Stomach smooth muscle (tissue), 2 donors: ENCODE measurements at regions not wholly inside any gene's neighbourhood (a gene's known extent, or its start where the extent isn't known, plus 50 kb on each side); places are given as distances from the start of the nearest gene placed in this dataset.

ENCODE experiments used
- H3K27ac ChIP-seq: one replicate; pipeline ENCODE4 v1.7.0; 2013; ENCODE audit warnings: mild to moderate bottlenecking, low read length, inconsistent platforms
- H3K27me3 ChIP-seq, 2 donors: one replicate each; pipeline ENCODE4 v1.7.0; 2013; ENCODE audit warnings: low read length in 2 of 2; ENCODE audit not compliant: insufficient read depth in 2 of 2, control insufficient read depth in 1 of 2
- H3K36me3 ChIP-seq, 2 donors: one replicate each; pipeline ENCODE4 v1.7.0; 2013; ENCODE audit warnings: low read length in 2 of 2; ENCODE audit not compliant: control insufficient read depth in 2 of 2, insufficient read depth in 2 of 2
- H3K4me1 ChIP-seq: one replicate; pipeline ENCODE4 v1.7.0; 2013; ENCODE audit warnings: low read length; ENCODE audit not compliant: control insufficient read depth, insufficient read depth
- H3K4me3 ChIP-seq, 2 donors: one replicate each; pipeline ENCODE4 v1.7.0; 2013; ENCODE audit warnings: low read length in 2 of 2
- H3K9ac ChIP-seq, 2 donors: one replicate each; pipeline ENCODE4 v1.7.0; 2013; ENCODE audit warnings: low read length in 2 of 2, mild to moderate bottlenecking in 1 of 2
- H3K9me3 ChIP-seq, 2 donors: one replicate each; pipeline ENCODE4 v1.7.0; 2013; ENCODE audit warnings: low read length in 2 of 2; ENCODE audit not compliant: control insufficient read depth in 2 of 2
- donor health status: healthy.
- donor health status: Pancreatic carcinoma.

GRCh38 chr20:22315771-22316170, 268.6 kb downstream of the FOXA2 start:
- Histone ChIP-seq H3K36me3 (no peaks in the 10 kb centered on the region), H3K27me3 (no peaks in the 10 kb centered on the region), H3K9me3 (no peaks in the 10 kb centered on the region), H3K4me3 (no peak overlapping the region), H3K4me1 (no peaks in the 10 kb centered on the region), H3K9ac (no peak overlapping the region), H3K27ac (no peak overlapping the region)

- no peak overlapping the region for H3K4me3 ChIP-seq
- no peaks in the 10 kb centered on the region for H3K27me3 ChIP-seq
- H3K36me3 ChIP-seq = no peaks in the 10 kb centered on the region
- H3K4me1 ChIP-seq = no peaks in the 10 kb centered on the region
- no peak overlapping the region for H3K9ac ChIP-seq
- H3K9me3 ChIP-seq = no peaks in the 10 kb centered on the region
- no peak overlapping the region for H3K27ac ChIP-seq
Observed at GRCh38 chr20:22315073-22315472, 269.3 kb downstream of the FOXA2 start.

DNA sequence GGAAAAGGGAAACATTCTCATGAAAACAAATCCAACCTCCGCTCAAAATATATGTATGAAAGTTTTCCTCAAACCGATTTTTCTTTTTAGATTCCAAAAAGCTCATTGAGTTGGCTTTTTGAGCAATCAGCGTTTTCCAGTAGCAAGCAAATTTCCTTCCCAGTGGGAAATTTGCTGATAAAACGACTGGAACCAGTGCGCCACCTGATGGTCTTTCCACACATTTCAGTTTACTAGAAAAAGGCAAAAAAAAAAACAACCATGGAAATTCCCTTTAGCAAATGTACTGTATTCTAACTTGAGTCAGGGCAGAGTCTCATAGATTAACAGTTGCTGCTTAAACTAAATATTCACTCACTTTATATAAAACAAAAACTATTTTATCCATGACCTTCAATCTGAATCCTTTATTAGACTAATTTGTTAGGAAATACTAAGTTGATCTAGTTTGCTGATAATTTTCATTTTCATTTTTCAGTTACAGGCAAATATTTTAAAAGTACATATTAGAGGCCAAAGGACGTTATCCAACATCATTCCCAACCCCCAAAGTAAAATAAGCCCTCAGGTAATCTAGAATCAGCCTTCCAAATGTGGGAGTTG, 271.5 kb downstream of the FOXA2 start:
- no peak overlapping the region for H3K9ac ChIP-seq
- H3K27me3 ChIP-seq = no peaks in the 10 kb centered on the region
- no peak overlapping the region for H3K4me3 ChIP-seq
- H3K36me3 ChIP-seq = no peaks in the 10 kb centered on the region
- no peak overlapping the region for H3K27ac ChIP-seq
- H3K9me3 ChIP-seq = no peaks in the 10 kb centered on the region
- H3K4me1 ChIP-seq = no peaks in the 10 kb centered on the region

- H3K27me3 ChIP-seq = no peaks in the 10 kb centered on the region
- H3K4me1 ChIP-seq = no peaks in the 10 kb centered on the region
- H3K4me3 ChIP-seq = no peak overlapping the region
- no peak overlapping the region for H3K9ac ChIP-seq
- H3K36me3 ChIP-seq = no peaks in the 10 kb centered on the region
- H3K27ac ChIP-seq = no peak overlapping the region
- no peaks in the 10 kb centered on the region for H3K9me3 ChIP-seq
Observed at GRCh38 chr20:22308934-22309333, 275.4 kb downstream of the FOXA2 start.

GRCh38 chr20:22307409-22307808, 277.0 kb downstream of the FOXA2 start:
- Histone ChIP-seq H3K4me1 (no peaks in the 10 kb centered on the region), H3K27me3 (no peaks in the 10 kb centered on the region), H3K27ac (no peak overlapping the region), H3K9me3 (no peaks in the 10 kb centered on the region), H3K4me3 (no peak overlapping the region), H3K9ac (no peak overlapping the region), H3K36me3 (no peaks in the 10 kb centered on the region)

- H3K9ac ChIP-seq = no peak overlapping the region
Observed at GRCh38 chr20:22305381-22305780, 279.0 kb downstream of the FOXA2 start.

GRCh38 chr20:22303523-22303922, 280.8 kb downstream of the FOXA2 start:
- Histone ChIP-seq H3K4me3 (no peak overlapping the region), H3K27me3 (no peaks in the 10 kb centered on the region)

More at GRCh38 chr20:22305381-22305780, 279.0 kb downstream of the FOXA2 start:
- Histone ChIP-seq H3K27ac (no peak overlapping the region), H3K36me3 (no peaks in the 10 kb centered on the region), H3K4me3 (no peak overlapping the region), H3K9me3 (no peaks in the 10 kb centered on the region), H3K27me3 (no peaks in the 10 kb centered on the region), H3K4me1 (no peaks in the 10 kb centered on the region)

GRCh38 chr20:22302039-22302438, 282.3 kb downstream of the FOXA2 start:
- no peaks in the 10 kb centered on the region for H3K27me3 ChIP-seq
- no peaks in the 10 kb centered on the region for H3K9me3 ChIP-seq

More at GRCh38 chr20:22303523-22303922, 280.8 kb downstream of the FOXA2 start:
- Histone ChIP-seq H3K9ac (no peak overlapping the region), H3K9me3 (no peaks in the 10 kb centered on the region), H3K36me3 (no peaks in the 10 kb centered on the region), H3K27ac (no peak overlapping the region), H3K4me1 (no peaks in the 10 kb centered on the region)

GRCh38 chr20:22293886-22294285, 290.5 kb downstream of the FOXA2 start:
- Histone ChIP-seq H3K36me3 (no peaks in the 10 kb centered on the region), H3K9me3 (no peaks in the 10 kb centered on the region), H3K4me1 (no peaks in the 10 kb centered on the region), H3K27me3 (no peaks in the 10 kb centered on the region), H3K27ac (no peak overlapping the region), H3K9ac (no peak overlapping the region), H3K4me3 (no peak overlapping the region)

More at GRCh38 chr20:22302039-22302438, 282.3 kb downstream of the FOXA2 start:
- Histone ChIP-seq H3K9ac (no peak overlapping the region), H3K36me3 (no peaks in the 10 kb centered on the region), H3K4me3 (no peak overlapping the region), H3K4me1 (no peaks in the 10 kb centered on the region), H3K27ac (no peak overlapping the region)

DNA sequence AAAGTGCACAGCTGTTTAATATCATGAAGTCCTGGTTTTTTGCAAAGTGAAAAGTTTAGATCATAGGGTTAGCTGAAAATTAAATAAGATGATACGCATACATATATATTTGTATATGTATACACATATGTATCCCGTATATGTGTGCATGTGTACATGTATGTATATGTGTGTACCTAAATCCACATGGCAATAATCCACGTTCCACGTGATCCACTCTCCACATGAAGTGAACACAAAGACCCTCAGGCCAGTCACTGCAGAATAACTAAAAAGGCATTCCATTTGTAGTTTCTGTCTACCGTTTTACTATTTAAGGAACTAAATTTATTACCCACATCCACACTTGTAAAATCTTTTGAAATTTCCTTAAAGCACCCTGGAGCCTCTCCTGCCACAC, 294.9 kb downstream of the FOXA2 start:
- no peaks in the 10 kb centered on the region for H3K4me1 ChIP-seq
- no peak overlapping the region for H3K9ac ChIP-seq
- H3K4me3 ChIP-seq = no peak overlapping the region
- no peak overlapping the region for H3K27ac ChIP-seq
- H3K27me3 ChIP-seq = peaks cover 0 to 2% of the 10 kb centered on the region in 2 donors
- H3K36me3 ChIP-seq = no peaks in the 10 kb centered on the region
- H3K9me3 ChIP-seq = no peaks in the 10 kb centered on the region

GRCh38 chr20:22288957-22289356, 295.4 kb downstream of the FOXA2 start:
- Histone ChIP-seq H3K9ac (no peak overlapping the region), H3K36me3 (no peaks in the 10 kb centered on the region), H3K27me3 (peaks cover 0 to 2% of the 10 kb centered on the region in 2 donors), H3K4me3 (no peak overlapping the region), H3K9me3 (no peaks in the 10 kb centered on the region), H3K27ac (no peak overlapping the region), H3K4me1 (no peaks in the 10 kb centered on the region)
